Right renal pelvis (tissue), 4 donors: ENCODE measurements at regions not wholly inside any gene's neighbourhood (a gene's known extent, or its start where the extent isn't known, plus 50 kb on each side); places are given as distances from the start of the nearest gene placed in this dataset.

Source experiments
- DNase-seq, 4 donors: peaks; one replicate each; pipeline ENCODE4 v3.0.0-alpha.2; 2013; ENCODE audit warnings: low read depth in 4 of 4, low spot score in 3 of 4, missing footprints in 1 of 4

DNA sequence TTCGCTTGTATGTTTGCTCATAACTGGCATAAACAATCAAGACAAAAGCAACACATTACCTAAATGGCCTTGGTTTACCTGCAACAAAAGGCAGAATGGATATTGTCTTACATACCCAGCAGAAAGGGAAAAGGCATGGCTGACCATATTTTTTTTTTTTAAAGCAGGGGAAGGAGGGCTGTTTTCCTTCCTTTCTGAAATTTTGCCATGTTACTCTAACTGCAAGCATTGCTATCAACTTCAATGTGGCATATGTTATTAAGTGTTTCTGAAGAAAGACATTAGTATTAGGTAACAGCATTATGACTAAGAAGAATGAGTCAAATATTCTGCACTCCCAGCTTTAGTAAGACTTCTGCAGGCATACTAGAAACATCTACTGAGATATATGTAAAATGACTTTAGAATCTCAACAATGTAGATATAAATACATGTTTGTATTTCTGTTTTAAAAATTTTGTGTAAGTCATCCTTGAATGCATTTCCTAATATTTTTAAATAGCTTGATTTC is 512.6 kb upstream of the FAM241A start:
- no peak for DNase-seq

- no peak for DNase-seq
Observed at GRCh38 chr4:111633663-111634266, 511.5 kb upstream of the FAM241A start.

DNA sequence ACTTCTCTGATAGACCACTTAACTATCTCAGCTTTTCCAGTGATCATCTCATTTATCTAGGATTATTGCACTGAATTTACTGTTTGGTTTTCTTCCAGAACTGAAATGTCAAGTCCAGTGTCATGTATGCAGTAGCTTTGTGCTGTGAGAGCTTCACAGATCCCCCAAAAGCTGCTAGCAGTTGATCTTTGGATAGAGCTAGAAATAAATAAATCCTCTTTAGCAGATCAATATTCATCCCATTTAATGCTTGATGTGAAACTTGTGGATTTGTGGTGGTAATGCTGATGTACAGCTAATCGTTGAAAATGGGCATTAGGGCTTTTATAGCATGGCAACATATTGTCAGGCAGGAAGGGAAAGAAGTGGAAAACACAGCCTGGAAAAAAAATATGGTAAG is 509.6 kb upstream of the FAM241A start:
- DNase-seq: no peak

- no peak for DNase-seq
Observed at GRCh38 chr4:111636961-111637585, 508.2 kb upstream of the FAM241A start.

- no peak for DNase-seq
Observed at GRCh38 chr4:111639120-111639690, 506.0 kb upstream of the FAM241A start.

DNA sequence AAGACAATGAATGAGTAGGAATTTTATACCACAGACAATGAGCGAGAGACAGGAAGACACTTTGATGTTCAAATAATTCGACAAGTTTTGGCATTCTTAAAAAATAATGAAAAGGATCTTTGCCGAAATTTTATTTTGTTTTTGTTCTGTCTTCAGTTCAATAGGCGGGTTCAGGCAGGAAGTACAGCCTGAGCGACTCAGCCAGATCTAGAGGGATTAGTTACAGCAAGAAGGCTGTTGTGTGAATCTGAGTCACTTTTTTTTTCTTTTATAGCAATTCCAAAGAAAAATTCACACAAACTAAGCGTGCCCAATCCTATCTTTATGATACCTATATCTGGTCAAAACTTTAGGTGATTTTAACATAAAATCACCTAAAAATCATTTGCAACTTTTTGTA is 505.4 kb upstream of the FAM241A start:
- no peak for DNase-seq

- peak; percentile 55 to 70 (median 66) for DNase-seq
Observed at GRCh38 chr4:111641813-111642579, 503.3 kb upstream of the FAM241A start.

DNA sequence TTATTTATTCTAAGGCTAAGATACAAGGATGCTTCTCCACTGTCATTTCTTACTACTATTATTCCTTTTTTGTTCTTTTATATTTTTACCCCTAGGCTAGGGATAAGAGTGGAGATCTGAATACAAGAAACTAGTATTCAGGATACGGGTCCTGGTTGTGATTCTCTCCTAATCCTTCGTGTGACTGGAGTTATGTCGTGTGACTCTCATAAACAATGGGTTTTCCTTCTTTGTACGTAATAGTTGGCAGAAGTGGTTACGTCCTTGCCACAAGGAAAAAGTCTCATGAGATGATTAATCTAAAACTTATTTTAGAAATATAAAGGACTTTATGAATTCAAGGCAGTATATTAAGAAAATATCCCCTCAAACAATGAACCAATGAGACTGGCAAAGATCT is 497.2 kb upstream of the FAM241A start:
- DNase-seq: no peak

- no peak for DNase-seq
Observed at GRCh38 chr4:111649308-111649707, 495.9 kb upstream of the FAM241A start.

- DNase-seq: no peak
Observed at GRCh38 chr4:111650146-111650545, 495.1 kb upstream of the FAM241A start.

DNA sequence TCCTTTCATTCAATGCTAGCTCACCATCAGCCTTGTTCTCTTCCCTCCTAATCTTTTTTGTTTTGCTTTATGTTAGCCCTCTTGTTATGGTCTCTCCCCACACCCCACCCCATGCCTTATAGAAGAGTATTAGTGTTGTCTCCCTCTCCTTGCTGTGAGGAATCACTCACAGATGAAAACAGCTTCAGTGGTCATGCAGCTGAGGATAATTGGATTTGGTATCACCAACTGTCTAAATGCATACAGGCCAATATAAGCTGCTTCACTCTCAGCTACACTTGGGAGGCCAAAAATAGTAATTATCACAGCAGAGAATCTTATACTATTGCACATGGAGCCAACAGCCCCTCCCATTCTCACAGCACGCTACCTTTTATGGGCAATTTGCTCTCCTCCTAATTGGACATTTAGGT is 494.6 kb upstream of the FAM241A start:
- DNase-seq: no peak

GRCh38 chr4:111652236-111652635 is 493.0 kb upstream of the FAM241A start:
- no peak for DNase-seq

- DNase-seq: no peak
Observed at GRCh38 chr4:111652986-111653385, 492.3 kb upstream of the FAM241A start.

GRCh38 chr4:111662496-111662895 is 482.8 kb upstream of the FAM241A start:
- no peak for DNase-seq

DNA sequence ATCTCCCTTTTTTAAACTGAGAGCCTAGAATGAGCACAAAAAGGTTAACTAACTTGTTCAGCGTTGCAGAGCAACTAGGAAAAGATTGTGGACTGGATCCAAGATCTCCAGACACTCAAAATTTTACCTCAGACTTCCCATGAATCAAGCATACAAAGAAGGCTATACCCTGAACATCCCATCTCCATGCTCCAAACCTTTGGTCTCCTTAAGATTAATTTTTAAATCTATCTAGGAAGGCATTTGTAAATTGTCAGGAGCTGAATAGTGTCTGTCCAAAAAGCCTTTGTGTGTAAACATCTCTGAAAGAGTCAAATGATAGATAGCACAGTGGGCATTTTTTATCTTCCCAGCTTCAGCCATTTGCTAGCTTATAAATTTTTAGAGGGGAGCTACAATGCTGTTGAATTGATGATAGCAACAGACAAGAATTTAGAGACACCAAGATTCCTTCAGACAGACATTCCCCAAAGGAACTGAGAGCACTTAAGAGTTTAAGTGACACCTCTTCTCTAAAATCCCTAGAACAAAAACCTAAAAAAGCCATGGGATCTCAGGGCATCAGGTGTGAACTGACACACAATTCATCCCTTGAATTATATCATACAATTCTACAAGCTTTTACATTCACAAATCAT is 480.8 kb upstream of the FAM241A start:
- DNase-seq: no peak

GRCh38 chr4:111666826-111667360 is 478.4 kb upstream of the FAM241A start:
- no peak for DNase-seq

GRCh38 chr4:111671756-111672155 is 473.5 kb upstream of the FAM241A start:
- DNase-seq: no peak

- no peak for DNase-seq
Observed at GRCh38 chr4:111675746-111676145, 469.5 kb upstream of the FAM241A start.

GRCh38 chr4:111676533-111676932 is 468.7 kb upstream of the FAM241A start:
- no peak for DNase-seq

GRCh38 chr4:111678479-111678878 is 466.8 kb upstream of the FAM241A start:
- no peak for DNase-seq

GRCh38 chr4:111678908-111679307 is 466.3 kb upstream of the FAM241A start:
- DNase-seq: no peak
